CD4-positive, alpha-beta memory T cell (primary cell): ENCODE measurements at regions not wholly inside any gene's neighbourhood (a gene's known extent, or its start where the extent isn't known, plus 50 kb on each side); places are given as distances from the start of the nearest gene placed in this dataset.
A peak's percentile ranks its signal among the peaks of the same experiment; 100 is the strongest.

ENCODE experiments used
- CTCF ChIA-PET: fragments of 350-600 bp; sonication (Branson Sonifier 250); formaldehyde crosslinking; loops from one replicate; lab custom pipeline; 2021; ENCODE audit warnings: inconsistent platforms; ENCODE audit not compliant: partially characterized antibody; lab: Charles Lee
- POLR2A ChIA-PET: fragments of 350-600 bp; sonication (Branson Sonifier 250); formaldehyde crosslinking; loops from one replicate; lab custom pipeline; 2021; ENCODE audit not compliant: partially characterized antibody; lab: Charles Lee
- DNase-seq, 5 donors: peaks; one replicate each; pipeline versions ENCODE4 v3.0.0 to v3.0.0-alpha.2; 2020 to 2022; ENCODE audit warnings: mixed read lengths in 1 of 5
- H3K27ac ChIP-seq: one replicate; pipeline ENCODE4 v1.7.0; 2013; ENCODE audit warnings: low read depth, low read length
- H3K27me3 ChIP-seq: 2 replicates; pipeline ENCODE4 v1.7.0; 2013; ENCODE audit warnings: mild to moderate bottlenecking, low read length, moderate library complexity; ENCODE audit not compliant: insufficient read depth
- H3K36me3 ChIP-seq: 2 replicates; pipeline ENCODE4 v1.7.0; 2013; ENCODE audit warnings: mild to moderate bottlenecking, low read length, moderate library complexity; ENCODE audit not compliant: insufficient read depth
- H3K4me1 ChIP-seq: 2 replicates; pipeline ENCODE4 v1.7.0; 2013; ENCODE audit warnings: mild to moderate bottlenecking, low read length, moderate library complexity; ENCODE audit not compliant: insufficient read depth
- H3K4me3 ChIP-seq, 2 donors: one replicate each; pipeline ENCODE4 v1.7.0; 2013; ENCODE audit warnings: low read length in 2 of 2, mild to moderate bottlenecking in 1 of 2
- H3K9me3 ChIP-seq, 2 donors: one replicate each; pipeline ENCODE4 v1.7.0; 2013; ENCODE audit warnings: low read length in 2 of 2, control low read depth in 1 of 2; ENCODE audit not compliant: control insufficient read depth in 1 of 2
- H3K27ac Mint-ChIP-seq, 7 donors: one replicate each; pipeline ENCODE4 v1.8.0; 2020 to 2021; ENCODE audit warnings: mixed read lengths in 7 of 7, mild to moderate bottlenecking in 6 of 7, inconsistent platforms in 3 of 7, moderate library complexity in 3 of 7
- H3K27me3 Mint-ChIP-seq, 2 donors: one replicate each; pipeline ENCODE4 v1.8.0; 2020 to 2021; ENCODE audit warnings: mixed read lengths in 2 of 2
- H3K36me3 Mint-ChIP-seq, 2 donors: one replicate each; pipeline ENCODE4 v1.8.0; 2020 to 2021; ENCODE audit warnings: mixed read lengths in 2 of 2, inconsistent platforms in 1 of 2, mild to moderate bottlenecking in 1 of 2
- H3K4me1 Mint-ChIP-seq, 4 donors: one replicate each; pipeline ENCODE4 v1.8.0; 2020 to 2021; ENCODE audit warnings: mixed read lengths in 4 of 4, mild to moderate bottlenecking in 1 of 4
- H3K4me3 Mint-ChIP-seq, 8 donors: one replicate each; pipeline ENCODE4 v1.8.0; 2020 to 2021; ENCODE audit warnings: mixed read lengths in 8 of 8, mild to moderate bottlenecking in 7 of 8, moderate library complexity in 6 of 8, inconsistent platforms in 3 of 8
- H3K9me3 Mint-ChIP-seq, 8 donors: one replicate each; pipeline ENCODE4 v1.8.0; 2020 to 2021; ENCODE audit warnings: mixed read lengths in 8 of 8, mild to moderate bottlenecking in 5 of 8, inconsistent platforms in 3 of 8, moderate library complexity in 1 of 8
- intact Hi-C: fragments of 100-400 bp; cut with micrococcal nuclease; formaldehyde crosslinking; loops from one replicate; pipeline ENCODE4 v1.15.1; 2023

- H3K4me1 Mint-ChIP-seq = peaks cover 0 to 2% (median under 1%) of the 10 kb centered on the region in 4 donors
- CTCF ChIA-PET = interaction anchor here (1.0 kb wide), 1 partner anchor 10 kb away, joined by 3 read pairs; no protein-coding TSS in a partner anchor
- DNase-seq = no peak
- no peaks in the 10 kb centered on the region for H3K36me3 Mint-ChIP-seq
- H3K4me3 Mint-ChIP-seq = no peak overlapping the region
- H3K27me3 Mint-ChIP-seq = peaks cover 2% of the 10 kb centered on the region in 2 donors
- H3K4me1 ChIP-seq = no peaks in the 10 kb centered on the region
- H3K4me3 ChIP-seq = no peak overlapping the region
- no peaks in the 10 kb centered on the region for H3K36me3 ChIP-seq
- H3K9me3 Mint-ChIP-seq = no peaks in the 10 kb centered on the region
- H3K27ac Mint-ChIP-seq = no peak overlapping the region
- no peaks in the 10 kb centered on the region for H3K9me3 ChIP-seq
- POLR2A ChIA-PET = no interaction called here
- no peaks in the 10 kb centered on the region for H3K27me3 ChIP-seq
- no peak overlapping the region for H3K27ac ChIP-seq
- intact Hi-C loops = no loop called here
Measured at GRCh38 chr21:30986965-30987364, 51.3 kb downstream of the KRTAP19-8 start.

GRCh38 chr21:30984889-30985288 lies 53.4 kb downstream of the KRTAP19-8 start:
- ChIA-PET CTCF (no interaction called here), POLR2A (no interaction called here)
- H3K27ac Mint-ChIP-seq = no peak overlapping the region
- no peaks in the 10 kb centered on the region for H3K9me3 Mint-ChIP-seq
- H3K4me3 ChIP-seq = no peak overlapping the region
- H3K4me1 Mint-ChIP-seq = peaks cover 0 to 3% (median 2%) of the 10 kb centered on the region in 4 donors
- H3K4me3 Mint-ChIP-seq = no peak overlapping the region
- H3K27ac ChIP-seq = no peak overlapping the region
- no peaks in the 10 kb centered on the region for H3K27me3 Mint-ChIP-seq
- H3K36me3 ChIP-seq = no peaks in the 10 kb centered on the region
- no peaks in the 10 kb centered on the region for H3K4me1 ChIP-seq
- H3K27me3 ChIP-seq = no peaks in the 10 kb centered on the region
- DNase-seq = no peak
- intact Hi-C loops = no loop called here
- H3K36me3 Mint-ChIP-seq = no peaks in the 10 kb centered on the region
- no peaks in the 10 kb centered on the region for H3K9me3 ChIP-seq

GRCh38 chr21:30981403-30981802 lies 56.9 kb downstream of the KRTAP19-8 start:
- H3K36me3 ChIP-seq = no peaks in the 10 kb centered on the region
- peaks cover 10% of the 10 kb centered on the region for H3K4me1 ChIP-seq
- no peaks in the 10 kb centered on the region for H3K27me3 Mint-ChIP-seq
- H3K27ac Mint-ChIP-seq = no peak overlapping the region
- no peaks in the 10 kb centered on the region for H3K9me3 Mint-ChIP-seq
- H3K27me3 ChIP-seq = no peaks in the 10 kb centered on the region
- no peaks in the 10 kb centered on the region for H3K9me3 ChIP-seq
- ChIA-PET CTCF (no interaction called here), POLR2A (no interaction called here)
- H3K36me3 Mint-ChIP-seq = no peaks in the 10 kb centered on the region
- intact Hi-C loops = no loop called here
- no peak for DNase-seq
- H3K4me3 ChIP-seq = no peak overlapping the region
- H3K4me3 Mint-ChIP-seq = no peak overlapping the region
- peaks cover 11 to 17% (median 13%) of the 10 kb centered on the region in 4 donors for H3K4me1 Mint-ChIP-seq
- H3K27ac ChIP-seq = no peak overlapping the region

GRCh38 chr21:30979054-30979453 lies 59.2 kb downstream of the KRTAP19-8 start:
- ChIA-PET CTCF (no interaction called here), POLR2A (interaction anchor here (1.3 kb wide), 1 partner anchor 34 kb away, joined by 3 read pairs; no protein-coding TSS in a partner anchor)
- H3K4me1 ChIP-seq = peaks cover 10% of the 10 kb centered on the region
- H3K27me3 ChIP-seq = no peaks in the 10 kb centered on the region
- Mint-ChIP-seq H3K36me3 (no peaks in the 10 kb centered on the region), H3K27ac (peak overlapping the region in 5 of 7 donors; percentile 18 to 79 (median 69)), H3K9me3 (peaks cover 0 to under 1% (median 0%) of the 10 kb centered on the region in 8 donors), H3K4me1 (peaks cover 11 to 17% (median 13%) of the 10 kb centered on the region in 4 donors), H3K27me3 (no peaks in the 10 kb centered on the region), H3K4me3 (peak overlapping the region; percentile 11 to 83 (median 66))
- intact Hi-C loops = no loop called here
- no peaks in the 10 kb centered on the region for H3K36me3 ChIP-seq
- no peaks in the 10 kb centered on the region for H3K9me3 ChIP-seq
- H3K27ac ChIP-seq = no peak overlapping the region
- H3K4me3 ChIP-seq = no peak overlapping the region
- DNase-seq = peak in 3 of 5 donors; percentile 8 to 14 (median 14)

- no peak overlapping the region for H3K4me3 Mint-ChIP-seq
Measured at GRCh38 chr21:30964283-30964682, 74.0 kb downstream of the KRTAP19-8 start.

GRCh38 chr21:30963502-30963901 lies 74.8 kb downstream of the KRTAP19-8 start:
- POLR2A ChIA-PET = no interaction called here
- H3K4me1 ChIP-seq = no peaks in the 10 kb centered on the region
- peaks cover 0 to 1% of the 10 kb centered on the region in 2 donors for H3K27me3 Mint-ChIP-seq
- intact Hi-C loops = no loop called here
- H3K27ac Mint-ChIP-seq = no peak overlapping the region
- no peaks in the 10 kb centered on the region for H3K36me3 ChIP-seq
- H3K27ac ChIP-seq = no peak overlapping the region
- H3K4me3 ChIP-seq = no peak overlapping the region
- CTCF ChIA-PET = no interaction called here
- no peak overlapping the region for H3K4me3 Mint-ChIP-seq
- H3K9me3 ChIP-seq = no peaks in the 10 kb centered on the region
- H3K36me3 Mint-ChIP-seq = no peaks in the 10 kb centered on the region
- H3K4me1 Mint-ChIP-seq = no peaks in the 10 kb centered on the region
- H3K9me3 Mint-ChIP-seq = no peaks in the 10 kb centered on the region
- no peaks in the 10 kb centered on the region for H3K27me3 ChIP-seq
- no peak for DNase-seq

More at GRCh38 chr21:30964283-30964682, 74.0 kb downstream of the KRTAP19-8 start:
- Histone ChIP-seq H3K27ac (no peak overlapping the region), H3K4me3 (no peak overlapping the region), H3K9me3 (no peaks in the 10 kb centered on the region), H3K4me1 (no peaks in the 10 kb centered on the region), H3K27me3 (no peaks in the 10 kb centered on the region), H3K36me3 (no peaks in the 10 kb centered on the region)
- intact Hi-C loops = no loop called here
- Mint-ChIP-seq H3K27me3 (peaks cover 0 to 1% of the 10 kb centered on the region in 2 donors), H3K27ac (no peak overlapping the region), H3K36me3 (no peaks in the 10 kb centered on the region), H3K9me3 (peaks cover 0 to 2% (median 0%) of the 10 kb centered on the region in 8 donors), H3K4me1 (no peaks in the 10 kb centered on the region)
- ChIA-PET CTCF (no interaction called here), POLR2A (no interaction called here)
- no peak for DNase-seq

- Histone ChIP-seq H3K27me3 (no peaks in the 10 kb centered on the region), H3K4me1 (no peaks in the 10 kb centered on the region), H3K27ac (no peak overlapping the region), H3K4me3 (no peak overlapping the region), H3K36me3 (no peaks in the 10 kb centered on the region), H3K9me3 (no peaks in the 10 kb centered on the region)
- H3K4me1 Mint-ChIP-seq = no peaks in the 10 kb centered on the region
- H3K4me3 Mint-ChIP-seq = no peak overlapping the region
- ChIA-PET POLR2A (no interaction called here), CTCF (no interaction called here)
- intact Hi-C loops = no loop called here
- peaks cover 0 to 2% of the 10 kb centered on the region in 2 donors for H3K27me3 Mint-ChIP-seq
- H3K9me3 Mint-ChIP-seq = no peaks in the 10 kb centered on the region
- no peak for DNase-seq
- H3K36me3 Mint-ChIP-seq = no peaks in the 10 kb centered on the region
- H3K27ac Mint-ChIP-seq = no peak overlapping the region
Measured at GRCh38 chr21:30962013-30962412, 76.3 kb downstream of the KRTAP19-8 start.
